ENCODE measurements at regions not wholly inside any gene's neighbourhood (a gene's known extent, or its start where the extent isn't known, plus 50 kb on each side); places are given as distances from the start of the nearest gene placed in this dataset.

- no peak for DNase-seq (ENCODE audit: low read depth in 2 of 2)
- no peak overlapping the region for H3K4me3 ChIP-seq (replicated peaks in 1 of 2; ENCODE audit: low read depth in 2 of 2, low read length in 2 of 2)
- no peak for TF ChIP-seq CTCF (IDR thresholded peaks at IDR 0.05; ENCODE audit: low read depth, low read length)
Measured at GRCh38 chr16:52652033-52652432, 105.1 kb upstream of the TOX3 start.

GRCh38 chr16:52650789-52651188, 103.8 kb upstream of the TOX3 start:
- no peak for TF ChIP-seq CTCF (IDR thresholded peaks at IDR 0.05; ENCODE audit: low read depth, low read length)
- DNase-seq (ENCODE audit: low read depth in 2 of 2): no peak
- no peak overlapping the region for H3K4me3 ChIP-seq (replicated peaks in 1 of 2; ENCODE audit: low read depth in 2 of 2, low read length in 2 of 2)

GRCh38 chr16:52650318-52650717, 103.4 kb upstream of the TOX3 start:
- H3K4me3 ChIP-seq (replicated peaks in 1 of 2; ENCODE audit: low read depth in 2 of 2, low read length in 2 of 2): no peak overlapping the region
- TF ChIP-seq CTCF (IDR thresholded peaks at IDR 0.05; ENCODE audit: low read depth, low read length): no peak
- no peak for DNase-seq (ENCODE audit: low read depth in 2 of 2)

- TF ChIP-seq CTCF (IDR thresholded peaks at IDR 0.05; ENCODE audit: low read depth, low read length): no peak
- no peak overlapping the region for H3K4me3 ChIP-seq (replicated peaks in 1 of 2; ENCODE audit: low read depth in 2 of 2, low read length in 2 of 2)
- DNase-seq (ENCODE audit: low read depth in 2 of 2): no peak
Measured at GRCh38 chr16:52649870-52650269, 102.9 kb upstream of the TOX3 start.

- no peak for DNase-seq (ENCODE audit: low read depth in 2 of 2)
- no peak for TF ChIP-seq CTCF (IDR thresholded peaks at IDR 0.05; ENCODE audit: low read depth, low read length)
- no peak overlapping the region for H3K4me3 ChIP-seq (replicated peaks in 1 of 2; ENCODE audit: low read depth in 2 of 2, low read length in 2 of 2)
Measured at GRCh38 chr16:52647588-52647987, 100.6 kb upstream of the TOX3 start.

- DNase-seq (ENCODE audit: low read depth in 2 of 2): no peak
- TF ChIP-seq CTCF (IDR thresholded peaks at IDR 0.05; ENCODE audit: low read depth, low read length): no peak
- H3K4me3 ChIP-seq (replicated peaks in 1 of 2; ENCODE audit: low read depth in 2 of 2, low read length in 2 of 2): no peak overlapping the region
Measured at GRCh38 chr16:52643006-52643405, 96.1 kb upstream of the TOX3 start.

GRCh38 chr16:52634528-52634927, 87.6 kb upstream of the TOX3 start:
- no peak overlapping the region for H3K4me3 ChIP-seq (replicated peaks in 1 of 2; ENCODE audit: low read depth in 2 of 2, low read length in 2 of 2)
- no peak for DNase-seq (ENCODE audit: low read depth in 2 of 2)
- no peak for TF ChIP-seq CTCF (IDR thresholded peaks at IDR 0.05; ENCODE audit: low read depth, low read length)

Data from cardiac fibroblast (primary cell).